ENCODE measurements at regions not wholly inside any gene's neighbourhood (a gene's known extent, or its start where the extent isn't known, plus 50 kb on each side); places are given as distances from the start of the nearest gene placed in this dataset.

GRCh38 chr1:148363439-148363810 lies 119.7 kb downstream of the PPIAL4G start:
- Histone ChIP-seq H3K9ac (ENCODE audit: low read length) (no peak overlapping the region), H3K4me1 (ENCODE audit: insufficient read depth, low read length, severe bottlenecking) (no peaks in the 10 kb centered on the region), H3K9me3 (ENCODE audit: low read length) (no peaks in the 10 kb centered on the region), H3K27me3 (ENCODE audit: insufficient read depth, low read length) (no peaks in the 10 kb centered on the region), H3F3A (ENCODE audit: insufficient read depth, low read length) (no peaks in the 10 kb centered on the region), H4K20me1 (ENCODE audit: insufficient read depth, low read length) (no peaks in the 10 kb centered on the region), H3K79me2 (ENCODE audit: insufficient read depth, low read length) (no peaks in the 10 kb centered on the region), H3K36me3 (ENCODE audit: insufficient read depth, low read length) (no peaks in the 10 kb centered on the region), H2AFZ (ENCODE audit: low read length) (no peak overlapping the region), H3K4me3 (ENCODE audit: low read depth, low read length, poor library complexity, severe bottlenecking) (no peak overlapping the region), H3K4me2 (ENCODE audit: low read length) (no peak overlapping the region), H3K27ac (ENCODE audit: low read depth, low read length, poor library complexity, severe bottlenecking) (no peak overlapping the region), H3K9me2 (ENCODE audit: low read depth, low read length) (no peaks in the 10 kb centered on the region)
- no peak for TF ChIP-seq EZH2 (IDR thresholded peaks at IDR 0.05; ENCODE audit: borderline replicate concordance, low read length)
- TF ChIP-seq CTCF (IDR thresholded peaks at IDR 0.05; ENCODE audit: low read length): no peak

- Histone ChIP-seq H3K36me3 (ENCODE audit: insufficient read depth, low read length) (no peaks in the 10 kb centered on the region), H3F3A (ENCODE audit: insufficient read depth, low read length) (no peaks in the 10 kb centered on the region), H3K4me3 (ENCODE audit: low read depth, low read length, poor library complexity, severe bottlenecking) (no peak overlapping the region), H3K79me2 (ENCODE audit: insufficient read depth, low read length) (no peaks in the 10 kb centered on the region), H3K27me3 (ENCODE audit: insufficient read depth, low read length) (no peaks in the 10 kb centered on the region), H3K27ac (ENCODE audit: low read depth, low read length, poor library complexity, severe bottlenecking) (no peak overlapping the region), H3K4me2 (ENCODE audit: low read length) (no peak overlapping the region), H3K9me3 (ENCODE audit: low read length) (no peaks in the 10 kb centered on the region), H2AFZ (ENCODE audit: low read length) (no peak overlapping the region), H4K20me1 (ENCODE audit: insufficient read depth, low read length) (no peaks in the 10 kb centered on the region), H3K4me1 (ENCODE audit: insufficient read depth, low read length, severe bottlenecking) (no peaks in the 10 kb centered on the region), H3K9ac (ENCODE audit: low read length) (no peak overlapping the region), H3K9me2 (ENCODE audit: low read depth, low read length) (no peaks in the 10 kb centered on the region)
- TF ChIP-seq CTCF (IDR thresholded peaks at IDR 0.05; ENCODE audit: low read length): no peak
- TF ChIP-seq EZH2 (IDR thresholded peaks at IDR 0.05; ENCODE audit: borderline replicate concordance, low read length): no peak
Measured at GRCh38 chr1:148362626-148363438, 120.3 kb downstream of the PPIAL4G start.

GRCh38 chr1:148362216-148362611 lies 120.9 kb downstream of the PPIAL4G start:
- Histone ChIP-seq H3K4me2 (ENCODE audit: low read length) (no peak overlapping the region), H3K4me3 (ENCODE audit: low read depth, low read length, poor library complexity, severe bottlenecking) (no peak overlapping the region)

More at GRCh38 chr1:148362216-148362611, 120.9 kb downstream of the PPIAL4G start:
- no peak overlapping the region for H3K27ac ChIP-seq (ENCODE audit: low read depth, low read length, poor library complexity, severe bottlenecking)
- no peaks in the 10 kb centered on the region for H3K79me2 ChIP-seq (ENCODE audit: insufficient read depth, low read length)
- H3K9ac ChIP-seq (ENCODE audit: low read length): no peak overlapping the region
- H3K27me3 ChIP-seq (ENCODE audit: insufficient read depth, low read length): no peaks in the 10 kb centered on the region
- no peaks in the 10 kb centered on the region for H3K4me1 ChIP-seq (ENCODE audit: insufficient read depth, low read length, severe bottlenecking)
- H4K20me1 ChIP-seq (ENCODE audit: insufficient read depth, low read length): no peaks in the 10 kb centered on the region
- no peaks in the 10 kb centered on the region for H3F3A ChIP-seq (ENCODE audit: insufficient read depth, low read length)
- no peaks in the 10 kb centered on the region for H3K9me3 ChIP-seq (ENCODE audit: low read length)
- H2AFZ ChIP-seq (ENCODE audit: low read length): no peak overlapping the region
- no peaks in the 10 kb centered on the region for H3K9me2 ChIP-seq (ENCODE audit: low read depth, low read length)
- no peaks in the 10 kb centered on the region for H3K36me3 ChIP-seq (ENCODE audit: insufficient read depth, low read length)
- no peak for TF ChIP-seq EZH2 (IDR thresholded peaks at IDR 0.05; ENCODE audit: borderline replicate concordance, low read length)
- no peak for TF ChIP-seq CTCF (IDR thresholded peaks at IDR 0.05; ENCODE audit: low read length)
